ENCODE measurements at regions not wholly inside any gene's neighbourhood (a gene's known extent, or its start where the extent isn't known, plus 50 kb on each side); places are given as distances from the start of the nearest gene placed in this dataset.

DNA sequence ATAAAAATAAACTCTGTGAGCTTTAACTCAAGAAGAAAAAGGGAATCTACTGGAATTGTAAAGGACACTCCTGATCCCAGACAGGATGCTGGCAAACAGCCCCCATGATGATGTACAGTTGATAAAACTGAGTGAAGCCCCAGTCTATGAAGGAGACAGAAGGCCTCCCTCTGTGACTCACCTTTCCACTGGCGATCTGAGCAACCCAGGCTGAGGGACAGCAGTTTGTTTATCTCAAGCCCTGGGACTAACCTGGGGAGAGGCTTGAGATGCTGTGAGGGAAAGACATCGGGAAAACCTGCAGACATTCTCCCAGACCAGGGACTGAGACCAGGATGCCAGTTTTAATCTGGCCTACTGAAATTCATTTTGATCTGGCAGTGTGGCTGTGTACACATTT, 104.5 kb upstream of the CDH2 start:
- Histone ChIP-seq H3K36me3 (ENCODE audit: insufficient read depth, low read length) (no peaks in the 10 kb centered on the region), H3K4me2 (ENCODE audit: low read depth, low read length, poor library complexity, severe bottlenecking) (no peak overlapping the region), H3K9ac (ENCODE audit: low read depth, low read length, poor library complexity, severe bottlenecking) (no peak overlapping the region), H3K27me3 (ENCODE audit: insufficient read depth, low read length, poor library complexity, severe bottlenecking) (no peaks in the 10 kb centered on the region), H3F3A (ENCODE audit: low read depth) (no peaks in the 10 kb centered on the region), H2AFZ (ENCODE audit: low read length) (no peak overlapping the region), H3K4me1 (ENCODE audit: insufficient read depth, low read length, poor library complexity, severe bottlenecking) (no peaks in the 10 kb centered on the region), H4K20me1 (ENCODE audit: insufficient read depth, low read length, poor library complexity, severe bottlenecking) (no peaks in the 10 kb centered on the region), H3K9me2 (replicated peaks; ENCODE audit: low read depth, low read length) (no peaks in the 10 kb centered on the region), H3K4me3 (ENCODE audit: low read length, poor library complexity, severe bottlenecking) (no peak overlapping the region), H3K79me2 (ENCODE audit: insufficient read depth, low read length) (no peaks in the 10 kb centered on the region), H3K9me3 (ENCODE audit: insufficient read depth, low read depth, low read length) (no peaks in the 10 kb centered on the region)
- TF ChIP-seq EZH2phosphoT487 (IDR thresholded peaks at IDR 0.05; ENCODE audit: borderline replicate concordance), result no peak
- TF ChIP-seq, protein P1, sequence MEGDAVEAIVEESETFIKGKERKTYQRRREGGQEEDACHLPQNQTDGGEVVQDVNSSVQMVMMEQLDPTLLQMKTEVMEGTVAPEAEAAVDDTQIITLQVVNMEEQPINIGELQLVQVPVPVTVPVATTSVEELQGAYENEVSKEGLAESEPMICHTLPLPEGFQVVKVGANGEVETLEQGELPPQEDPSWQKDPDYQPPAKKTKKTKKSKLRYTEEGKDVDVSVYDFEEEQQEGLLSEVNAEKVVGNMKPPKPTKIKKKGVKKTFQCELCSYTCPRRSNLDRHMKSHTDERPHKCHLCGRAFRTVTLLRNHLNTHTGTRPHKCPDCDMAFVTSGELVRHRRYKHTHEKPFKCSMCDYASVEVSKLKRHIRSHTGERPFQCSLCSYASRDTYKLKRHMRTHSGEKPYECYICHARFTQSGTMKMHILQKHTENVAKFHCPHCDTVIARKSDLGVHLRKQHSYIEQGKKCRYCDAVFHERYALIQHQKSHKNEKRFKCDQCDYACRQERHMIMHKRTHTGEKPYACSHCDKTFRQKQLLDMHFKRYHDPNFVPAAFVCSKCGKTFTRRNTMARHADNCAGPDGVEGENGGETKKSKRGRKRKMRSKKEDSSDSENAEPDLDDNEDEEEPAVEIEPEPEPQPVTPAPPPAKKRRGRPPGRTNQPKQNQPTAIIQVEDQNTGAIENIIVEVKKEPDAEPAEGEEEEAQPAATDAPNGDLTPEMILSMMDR (conservative IDR thresholded peaks at IDR 0.05; ENCODE audit: low read length), result no peak

DNA sequence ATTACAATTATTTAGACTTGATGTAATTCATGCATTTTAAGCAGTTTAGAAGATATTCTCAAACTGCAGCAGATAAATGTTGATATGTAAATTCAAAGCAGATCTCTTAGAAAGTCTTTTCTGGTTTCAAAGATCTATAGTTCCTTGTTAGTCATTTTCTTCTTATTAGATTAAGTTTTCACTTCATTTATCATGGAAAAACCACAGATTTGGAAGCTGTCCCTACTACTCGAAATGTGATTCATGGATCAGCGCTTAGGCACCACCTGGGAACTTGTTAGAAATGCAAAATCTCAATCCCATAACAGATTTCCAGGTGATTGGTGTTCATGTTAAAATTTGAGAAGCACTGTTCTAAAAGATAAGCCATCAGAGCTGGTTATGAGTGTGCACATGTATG, 92.8 kb upstream of the CDH2 start:
- Histone ChIP-seq H2AFZ (ENCODE audit: low read length) (no peak overlapping the region), H3F3A (ENCODE audit: low read depth) (no peaks in the 10 kb centered on the region), H3K9ac (ENCODE audit: low read depth, low read length, poor library complexity, severe bottlenecking) (no peak overlapping the region), H3K4me2 (ENCODE audit: low read depth, low read length, poor library complexity, severe bottlenecking) (no peak overlapping the region), H3K79me2 (ENCODE audit: insufficient read depth, low read length) (no peaks in the 10 kb centered on the region), H3K27me3 (ENCODE audit: insufficient read depth, low read length, poor library complexity, severe bottlenecking) (no peaks in the 10 kb centered on the region), H4K20me1 (ENCODE audit: insufficient read depth, low read length, poor library complexity, severe bottlenecking) (no peaks in the 10 kb centered on the region), H3K9me2 (replicated peaks; ENCODE audit: low read depth, low read length) (no peaks in the 10 kb centered on the region), H3K36me3 (ENCODE audit: insufficient read depth, low read length) (no peaks in the 10 kb centered on the region), H3K4me3 (ENCODE audit: low read length, poor library complexity, severe bottlenecking) (no peak overlapping the region), H3K9me3 (ENCODE audit: insufficient read depth, low read depth, low read length) (no peaks in the 10 kb centered on the region), H3K4me1 (ENCODE audit: insufficient read depth, low read length, poor library complexity, severe bottlenecking) (no peaks in the 10 kb centered on the region)
- TF ChIP-seq, protein P1 (conservative IDR thresholded peaks at IDR 0.05; ENCODE audit: low read length), result no peak
- no peak for TF ChIP-seq EZH2phosphoT487 (IDR thresholded peaks at IDR 0.05; ENCODE audit: borderline replicate concordance)

DNA sequence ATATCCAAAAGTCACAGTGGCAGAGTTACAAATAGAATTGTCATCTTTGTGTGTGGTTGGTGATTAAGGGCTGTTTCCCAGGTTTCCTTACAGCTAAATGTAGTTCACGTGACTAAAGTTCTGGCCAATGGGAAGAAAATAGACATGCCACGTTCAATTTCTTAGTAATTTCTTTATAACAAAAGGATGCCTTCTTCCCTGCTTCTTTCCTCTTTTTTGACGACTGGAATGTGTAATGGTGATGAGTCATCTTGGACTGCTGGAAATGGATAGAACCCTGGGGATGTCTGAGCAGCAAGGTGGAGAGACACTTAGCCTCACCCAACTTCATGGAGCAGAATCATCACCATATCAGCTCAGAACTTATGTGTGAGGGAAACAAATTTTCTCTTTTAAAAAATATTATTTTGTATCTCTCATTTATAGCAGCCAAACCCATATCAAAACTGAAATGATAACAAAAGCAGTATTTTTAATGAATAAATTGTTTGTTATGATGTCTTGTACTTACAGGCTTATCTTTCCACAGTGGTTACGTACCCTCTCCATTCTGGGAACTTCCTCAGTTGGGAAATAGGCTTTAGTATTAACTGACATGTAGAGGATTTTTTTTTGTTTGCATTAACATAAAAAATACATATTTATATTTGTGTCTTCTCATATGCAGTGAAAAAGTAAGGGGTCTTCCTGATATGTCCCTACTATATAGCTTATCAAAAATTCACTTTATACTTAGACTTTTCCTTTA, 91.1 kb upstream of the CDH2 start:
- H3K79me2 ChIP-seq (ENCODE audit: insufficient read depth, low read length), result no peaks in the 10 kb centered on the region
- no peaks in the 10 kb centered on the region for H3K9me3 ChIP-seq (ENCODE audit: insufficient read depth, low read depth, low read length)
- no peaks in the 10 kb centered on the region for H3K9me2 ChIP-seq (replicated peaks; ENCODE audit: low read depth, low read length)
- H4K20me1 ChIP-seq (ENCODE audit: insufficient read depth, low read length, poor library complexity, severe bottlenecking), result no peaks in the 10 kb centered on the region
- no peaks in the 10 kb centered on the region for H3K27me3 ChIP-seq (ENCODE audit: insufficient read depth, low read length, poor library complexity, severe bottlenecking)
- TF ChIP-seq, protein P1 (conservative IDR thresholded peaks at IDR 0.05; ENCODE audit: low read length), result no peak
- TF ChIP-seq EZH2phosphoT487 (IDR thresholded peaks at IDR 0.05; ENCODE audit: borderline replicate concordance), result no peak
- no peaks in the 10 kb centered on the region for H3K36me3 ChIP-seq (ENCODE audit: insufficient read depth, low read length)
- H3F3A ChIP-seq (ENCODE audit: low read depth), result no peaks in the 10 kb centered on the region
- no peaks in the 10 kb centered on the region for H3K4me1 ChIP-seq (ENCODE audit: insufficient read depth, low read length, poor library complexity, severe bottlenecking)
- H2AFZ ChIP-seq (ENCODE audit: low read length), result no peak overlapping the region
- H3K4me3 ChIP-seq (ENCODE audit: low read length, poor library complexity, severe bottlenecking), result no peak overlapping the region
- no peak overlapping the region for H3K4me2 ChIP-seq (ENCODE audit: low read depth, low read length, poor library complexity, severe bottlenecking)
- no peak overlapping the region for H3K9ac ChIP-seq (ENCODE audit: low read depth, low read length, poor library complexity, severe bottlenecking)
